ENCODE measurements at regions not wholly inside any gene's neighbourhood (a gene's known extent, or its start where the extent isn't known, plus 50 kb on each side); places are given as distances from the start of the nearest gene placed in this dataset.

- no peak overlapping the region for H3K4me3 ChIP-seq (ENCODE audit: low read depth in 2 of 2, low read length in 2 of 2)
- no peaks in the 10 kb centered on the region for H3K27me3 ChIP-seq (ENCODE audit: control insufficient read depth, insufficient read depth, low read length)
- DNase-seq (ENCODE audit: low read depth, low spot score): no peak
- in situ Hi-C loops (cut with HindIII; ENCODE audit: low pct_unique_long_range_greater_than_20kb, low sequenced_read_pairs) (no loop called here), intact Hi-C loops (cut with micrococcal nuclease; ENCODE audit: unreplicated experiment) (no loop called here)
- CTCF ChIA-PET: no interaction called here
- H3K4me1 ChIP-seq (ENCODE audit: control insufficient read depth, insufficient read depth, low read length): no peaks in the 10 kb centered on the region
- no peak for ATAC-seq
- H3K36me3 ChIP-seq (ENCODE audit: control insufficient read depth, insufficient read depth, low read length): no peaks in the 10 kb centered on the region
- no peaks in the 10 kb centered on the region for H3K9me3 ChIP-seq (ENCODE audit: control insufficient read depth, insufficient read depth, low read depth, low read length)
- BruUV-seq (replicated peaks): no TSS peak
- no peak overlapping the region for H3K27ac ChIP-seq (ENCODE audit: low read length)
- POLR2A ChIA-PET: no interaction called here
- TF ChIP-seq, protein P1, sequence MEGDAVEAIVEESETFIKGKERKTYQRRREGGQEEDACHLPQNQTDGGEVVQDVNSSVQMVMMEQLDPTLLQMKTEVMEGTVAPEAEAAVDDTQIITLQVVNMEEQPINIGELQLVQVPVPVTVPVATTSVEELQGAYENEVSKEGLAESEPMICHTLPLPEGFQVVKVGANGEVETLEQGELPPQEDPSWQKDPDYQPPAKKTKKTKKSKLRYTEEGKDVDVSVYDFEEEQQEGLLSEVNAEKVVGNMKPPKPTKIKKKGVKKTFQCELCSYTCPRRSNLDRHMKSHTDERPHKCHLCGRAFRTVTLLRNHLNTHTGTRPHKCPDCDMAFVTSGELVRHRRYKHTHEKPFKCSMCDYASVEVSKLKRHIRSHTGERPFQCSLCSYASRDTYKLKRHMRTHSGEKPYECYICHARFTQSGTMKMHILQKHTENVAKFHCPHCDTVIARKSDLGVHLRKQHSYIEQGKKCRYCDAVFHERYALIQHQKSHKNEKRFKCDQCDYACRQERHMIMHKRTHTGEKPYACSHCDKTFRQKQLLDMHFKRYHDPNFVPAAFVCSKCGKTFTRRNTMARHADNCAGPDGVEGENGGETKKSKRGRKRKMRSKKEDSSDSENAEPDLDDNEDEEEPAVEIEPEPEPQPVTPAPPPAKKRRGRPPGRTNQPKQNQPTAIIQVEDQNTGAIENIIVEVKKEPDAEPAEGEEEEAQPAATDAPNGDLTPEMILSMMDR (IDR thresholded peaks at IDR 0.05): no peak
- TF ChIP-seq REST (IDR thresholded peaks at IDR 0.05; ENCODE audit: insufficient read depth in 1 of 2, low read depth in 2 of 2, low read length in 1 of 2): no peak
- no peak for TF ChIP-seq TCF7L2 (IDR thresholded peaks at IDR 0.05; ENCODE audit: low read depth, low read length)
- no peak for TF ChIP-seq POLR2AphosphoS5 (IDR thresholded peaks at IDR 0.05; ENCODE audit: low read depth, low read length)
- TF ChIP-seq SIN3A (IDR thresholded peaks at IDR 0.05; ENCODE audit: borderline replicate concordance, insufficient read depth, low read depth, low read length): no peak
Observed at GRCh38 chr3:41111011-41111410, 88.3 kb upstream of the CTNNB1 start.

DNA sequence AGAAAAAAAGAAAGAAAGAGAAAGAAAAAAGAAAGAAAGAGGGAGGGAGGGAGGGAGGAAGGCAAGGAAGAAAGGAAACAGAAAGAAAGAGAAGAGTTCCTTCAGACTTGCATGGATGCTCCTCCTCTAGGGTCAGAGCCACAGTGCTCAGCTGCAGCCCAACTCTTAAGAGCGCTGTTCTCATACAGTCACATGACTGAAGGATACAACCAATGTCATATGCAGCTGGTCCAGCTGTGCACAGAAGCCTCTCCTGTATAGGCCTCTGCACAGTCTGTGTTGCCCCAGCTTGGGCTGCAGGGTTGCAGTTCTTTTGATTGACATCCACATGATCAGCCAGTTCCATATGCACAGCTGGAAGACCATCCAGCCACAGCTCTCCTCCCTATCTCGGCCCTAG lies 86.8 kb upstream of the CTNNB1 start:
- no peaks in the 10 kb centered on the region for H3K4me1 ChIP-seq (ENCODE audit: control insufficient read depth, insufficient read depth, low read length)
- no peak overlapping the region for H3K27ac ChIP-seq (ENCODE audit: low read length)
- DNase-seq (ENCODE audit: low read depth, low spot score) (no peak), ATAC-seq (no peak)
- no peaks in the 10 kb centered on the region for H3K27me3 ChIP-seq (ENCODE audit: control insufficient read depth, insufficient read depth, low read length)
- ChIA-PET CTCF (no interaction called here), POLR2A (no interaction called here)
- BruUV-seq (replicated peaks): no TSS peak
- in situ Hi-C loops (cut with HindIII; ENCODE audit: low pct_unique_long_range_greater_than_20kb, low sequenced_read_pairs): no loop called here
- no peaks in the 10 kb centered on the region for H3K9me3 ChIP-seq (ENCODE audit: control insufficient read depth, insufficient read depth, low read depth, low read length)
- H3K36me3 ChIP-seq (ENCODE audit: control insufficient read depth, insufficient read depth, low read length): no peaks in the 10 kb centered on the region
- TF ChIP-seq SIN3A (IDR thresholded peaks at IDR 0.05; ENCODE audit: borderline replicate concordance, insufficient read depth, low read depth, low read length): no peak
- TF ChIP-seq POLR2AphosphoS5 (IDR thresholded peaks at IDR 0.05; ENCODE audit: low read depth, low read length): no peak
- no peak for TF ChIP-seq TCF7L2 (IDR thresholded peaks at IDR 0.05; ENCODE audit: low read depth, low read length)
- TF ChIP-seq, protein P1 (IDR thresholded peaks at IDR 0.05): no peak
- TF ChIP-seq REST (IDR thresholded peaks at IDR 0.05; ENCODE audit: insufficient read depth in 1 of 2, low read depth in 2 of 2, low read length in 1 of 2): no peak
- intact Hi-C loops (cut with micrococcal nuclease; ENCODE audit: unreplicated experiment): no loop called here
- H3K4me3 ChIP-seq (ENCODE audit: low read depth in 2 of 2, low read length in 2 of 2): no peak overlapping the region
